GM19240 (cell line): ENCODE measurements at regions not wholly inside any gene's neighbourhood (a gene's known extent, or its start where the extent isn't known, plus 50 kb on each side); places are given as distances from the start of the nearest gene placed in this dataset.

Experiments used
- DNase-seq: peaks from one replicate; pipeline ENCODE4 v3.0.0; 2011; ENCODE audit warnings: low spot score; ENCODE audit not compliant: insufficient read length

DNA sequence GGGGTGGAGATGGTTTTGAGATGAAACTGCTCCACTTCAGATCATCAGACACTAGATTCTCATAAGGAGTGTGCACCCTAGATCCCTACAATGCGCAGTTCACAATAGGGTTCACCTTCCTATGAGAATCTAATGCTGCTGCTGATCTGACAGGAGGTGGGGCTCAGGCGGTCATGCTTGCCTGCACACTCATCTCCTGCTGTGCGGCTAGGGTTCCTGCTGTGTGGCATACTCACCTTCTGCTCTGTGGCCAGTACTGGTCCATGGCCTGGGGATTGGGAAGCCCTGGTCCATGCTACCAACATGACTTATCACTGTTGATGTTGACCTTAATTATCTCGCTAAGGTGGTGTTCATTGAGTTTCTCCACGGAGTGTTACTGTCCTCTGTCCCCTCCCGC is 144.5 kb downstream of the NAV1 start:
- no peak for DNase-seq

DNA sequence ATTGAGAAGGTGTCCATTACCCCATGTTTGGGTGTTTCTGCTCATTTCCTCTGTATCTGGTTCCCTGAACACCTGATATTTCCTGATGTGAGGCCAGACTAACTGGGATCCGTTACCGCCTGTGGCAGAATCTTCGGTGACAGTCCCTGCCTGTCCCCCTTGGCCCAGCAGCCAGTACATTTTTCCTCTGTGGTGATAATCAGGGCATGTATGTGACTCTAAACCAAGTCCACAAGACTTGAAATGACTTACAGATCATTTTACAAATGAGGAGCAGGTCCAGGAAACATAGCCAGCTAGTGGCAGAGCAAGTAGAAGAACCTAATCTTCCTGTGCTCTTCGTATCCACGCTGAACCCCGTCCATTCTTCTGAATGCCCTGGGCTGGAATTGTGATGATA is 143.5 kb upstream of the IPO9 start:
- DNase-seq = no peak

DNA sequence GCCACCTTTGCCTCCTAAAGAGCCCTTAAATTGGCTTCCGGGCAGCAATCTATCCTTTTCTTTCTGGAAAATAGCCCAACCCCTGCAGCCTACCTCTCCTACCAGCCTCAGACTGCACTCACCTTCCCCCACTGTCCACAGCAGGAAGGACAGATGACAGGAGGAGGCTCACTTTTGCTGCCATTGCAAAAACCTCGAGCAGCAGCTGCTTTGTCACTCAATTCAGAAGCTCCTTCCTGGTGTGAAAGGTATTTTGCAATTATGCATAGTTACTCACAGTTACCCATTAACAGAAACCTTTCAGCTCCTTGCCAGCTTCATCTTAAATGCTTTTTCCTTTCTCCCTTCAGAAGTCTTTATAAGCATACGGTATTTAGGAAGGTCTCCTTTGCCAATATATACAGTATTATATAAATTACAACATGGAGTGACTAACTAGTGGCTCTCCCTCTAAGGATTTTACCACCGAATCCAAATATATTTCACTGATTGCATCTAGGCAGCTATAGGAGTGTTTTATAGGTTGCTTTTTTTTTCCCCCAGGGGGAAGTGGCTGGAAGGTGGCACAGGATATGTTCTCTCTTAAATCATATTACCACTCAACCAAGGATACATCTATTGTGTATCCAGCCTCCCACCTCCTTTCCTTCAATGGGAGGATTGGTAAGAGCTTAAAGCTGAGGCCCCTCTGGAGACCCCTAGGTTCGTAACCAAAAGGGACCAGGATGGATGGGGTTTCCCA is 142.1 kb upstream of the IPO9 start:
- DNase-seq = no peak

DNA sequence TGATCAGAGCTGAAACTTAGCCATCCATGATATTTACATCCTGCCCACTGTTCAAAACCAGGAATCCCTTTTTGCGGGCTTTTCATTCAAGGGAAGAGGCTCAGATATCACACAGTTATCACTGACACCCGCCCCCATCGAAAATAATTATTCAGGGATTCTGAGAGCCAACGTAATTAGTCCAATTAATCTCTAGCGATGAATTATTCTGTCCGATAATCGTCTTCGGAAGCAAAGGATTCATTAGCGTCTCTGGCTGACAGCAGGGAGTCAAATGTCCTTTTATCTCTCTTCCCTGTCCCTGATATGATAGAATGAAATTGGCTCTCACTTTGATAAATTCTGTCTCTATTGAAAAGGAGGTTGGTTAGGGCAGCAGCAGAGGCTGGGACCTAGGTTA is 140.4 kb upstream of the IPO9 start:
- no peak for DNase-seq

DNA sequence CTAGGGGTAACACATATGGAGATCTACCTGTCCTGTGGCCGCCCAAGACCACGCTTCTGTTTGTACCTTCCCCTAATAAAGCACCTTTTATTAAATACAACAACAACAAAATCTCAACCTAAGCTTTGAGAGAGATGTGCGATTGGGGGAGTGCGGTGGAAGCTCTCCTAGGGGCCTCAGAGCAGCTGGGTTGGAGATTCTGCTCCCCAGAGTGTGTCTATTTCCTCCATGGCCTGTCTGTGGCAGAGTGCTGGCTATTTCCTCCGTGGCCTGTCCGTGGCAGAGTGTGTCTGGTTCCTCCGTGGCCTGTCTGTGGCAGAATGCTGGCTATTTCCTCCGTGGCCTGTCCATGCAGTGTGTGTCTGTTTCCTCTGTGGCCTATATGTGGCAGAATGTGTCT is 139.3 kb upstream of the IPO9 start:
- DNase-seq = no peak

DNA sequence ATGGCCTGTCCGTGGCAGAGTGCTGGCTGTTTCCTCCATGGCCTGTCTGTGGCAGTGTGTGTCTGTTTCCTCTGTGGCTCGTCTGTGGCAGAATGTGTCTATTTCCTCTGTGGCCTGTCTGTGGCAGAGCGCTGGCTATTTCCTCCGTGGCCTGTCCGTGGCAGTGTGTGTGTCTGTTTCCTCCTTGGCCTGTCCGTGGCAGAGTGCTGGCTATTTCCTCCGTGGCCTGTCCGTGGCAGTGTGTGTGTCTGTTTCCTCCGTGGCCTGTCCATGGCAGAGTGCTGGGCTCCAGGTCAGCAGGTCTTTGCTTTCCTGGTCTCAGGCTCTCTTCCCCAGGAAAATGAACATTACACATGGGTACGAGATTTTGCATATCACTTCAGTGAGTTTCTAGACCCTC is 138.4 kb upstream of the IPO9 start:
- no peak for DNase-seq

DNA sequence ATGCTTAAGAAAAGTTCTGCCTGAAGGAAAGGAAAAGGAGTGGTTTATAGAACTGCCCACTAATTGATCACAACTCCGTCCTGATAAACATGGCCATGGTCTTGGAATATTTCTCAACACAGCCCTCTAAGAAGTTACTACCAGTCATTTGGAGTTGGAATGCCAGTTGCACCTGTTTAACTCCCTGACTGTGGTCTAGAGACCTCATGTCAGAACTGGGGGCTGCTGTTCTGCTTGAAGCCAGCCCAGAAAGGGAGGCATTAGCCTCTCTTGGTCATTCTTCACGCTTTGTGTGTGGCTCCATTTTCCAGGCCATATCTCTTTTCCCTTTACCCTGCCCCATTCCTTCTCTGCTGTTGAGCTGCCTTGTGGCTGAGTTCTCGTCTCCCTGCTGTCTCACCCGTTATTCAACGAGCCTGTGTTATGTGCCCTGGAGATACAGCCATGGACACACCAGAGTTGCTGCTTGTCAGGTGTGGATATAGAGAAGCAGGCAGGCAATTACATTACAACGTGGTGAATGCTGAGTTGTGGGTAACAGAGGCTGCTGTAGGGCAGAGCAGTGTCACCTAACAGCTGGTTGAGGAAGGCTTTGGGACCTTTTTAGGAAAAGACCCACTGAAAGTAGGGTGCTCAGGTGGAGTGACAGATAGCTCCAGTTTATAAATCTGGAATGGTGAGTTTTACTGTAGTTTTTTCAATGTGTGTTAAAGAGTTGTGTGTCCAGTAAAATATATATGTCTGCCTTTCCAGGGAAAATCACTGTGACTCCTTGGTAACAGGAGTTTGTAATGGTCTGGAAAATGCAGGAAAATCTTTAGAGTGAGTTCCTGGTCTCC is 137.0 kb upstream of the IPO9 start:
- DNase-seq = no peak

DNA sequence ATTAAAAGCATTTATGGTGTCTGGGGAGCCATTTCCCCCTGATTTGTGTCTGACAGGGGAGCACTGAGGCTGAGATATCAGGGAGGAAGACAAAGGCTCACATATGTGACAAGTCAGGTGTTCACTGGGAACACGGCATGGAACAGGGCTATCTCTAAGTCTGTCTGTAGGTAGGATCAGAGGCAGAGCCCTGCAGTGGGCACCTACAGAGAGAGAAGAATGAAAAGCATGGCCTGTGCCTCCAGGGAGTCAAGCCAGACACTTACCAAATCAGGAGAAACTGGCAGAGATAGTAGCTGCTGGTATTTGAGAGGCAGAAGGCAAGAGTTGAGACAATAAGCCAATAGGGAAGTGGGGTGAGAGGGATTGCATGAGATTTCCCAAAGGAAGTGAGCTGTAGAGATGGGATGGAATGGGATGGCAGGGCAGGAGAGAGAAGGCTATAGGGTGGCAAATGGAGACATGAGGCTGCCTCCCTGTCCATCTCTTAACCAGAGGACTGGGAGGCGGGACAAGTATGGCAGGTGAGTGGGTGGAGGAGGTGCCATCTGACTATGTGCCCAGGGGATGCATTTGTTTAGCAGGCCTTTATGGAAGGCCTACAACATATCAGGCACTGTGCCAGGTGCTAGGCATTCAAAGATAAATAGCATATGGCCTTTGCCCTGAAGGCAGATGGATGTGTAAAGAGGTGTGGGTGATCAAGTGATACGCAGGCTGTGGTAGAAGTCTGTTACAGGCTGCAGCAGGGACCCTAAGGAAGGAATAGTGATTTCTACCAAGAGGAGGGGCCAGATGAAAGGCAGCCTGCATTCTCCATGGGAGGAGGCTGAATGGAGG is 136.2 kb upstream of the IPO9 start:
- DNase-seq = no peak

DNA sequence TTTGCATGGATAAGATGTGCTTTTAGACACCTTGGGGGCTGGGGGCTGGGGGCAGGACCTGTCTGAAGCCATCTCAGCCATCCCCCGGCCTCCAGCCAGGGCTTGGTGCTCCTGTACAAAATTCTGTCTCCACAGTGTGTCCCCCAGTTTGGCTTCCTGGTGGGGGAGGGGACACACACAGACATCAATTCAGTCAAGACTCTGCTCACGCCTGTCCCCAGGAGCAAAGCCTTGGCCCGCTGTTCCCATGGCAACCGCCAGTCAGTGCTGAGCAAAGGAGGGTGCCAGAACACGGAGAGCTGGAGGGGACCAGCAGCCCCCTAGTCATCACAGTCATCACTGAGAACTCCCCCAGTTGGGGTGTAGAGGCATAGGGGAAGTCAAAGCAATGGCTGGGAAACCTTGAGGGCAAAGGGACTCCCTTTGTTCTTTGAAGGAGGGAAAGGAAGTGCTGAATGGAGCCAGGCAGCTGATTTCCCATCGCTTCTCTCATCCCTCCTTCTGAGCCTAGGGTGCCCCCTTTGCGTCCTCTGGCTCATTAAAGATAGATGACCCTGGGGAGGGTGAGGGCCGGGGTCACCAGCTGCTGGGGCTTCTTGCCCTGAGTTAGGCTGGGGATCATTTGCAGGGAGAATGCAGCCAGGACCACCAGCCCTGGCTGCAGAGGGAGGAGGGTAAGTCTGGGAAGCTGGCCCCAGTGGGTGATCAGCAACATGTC is 134.9 kb upstream of the IPO9 start:
- no peak for DNase-seq

DNA sequence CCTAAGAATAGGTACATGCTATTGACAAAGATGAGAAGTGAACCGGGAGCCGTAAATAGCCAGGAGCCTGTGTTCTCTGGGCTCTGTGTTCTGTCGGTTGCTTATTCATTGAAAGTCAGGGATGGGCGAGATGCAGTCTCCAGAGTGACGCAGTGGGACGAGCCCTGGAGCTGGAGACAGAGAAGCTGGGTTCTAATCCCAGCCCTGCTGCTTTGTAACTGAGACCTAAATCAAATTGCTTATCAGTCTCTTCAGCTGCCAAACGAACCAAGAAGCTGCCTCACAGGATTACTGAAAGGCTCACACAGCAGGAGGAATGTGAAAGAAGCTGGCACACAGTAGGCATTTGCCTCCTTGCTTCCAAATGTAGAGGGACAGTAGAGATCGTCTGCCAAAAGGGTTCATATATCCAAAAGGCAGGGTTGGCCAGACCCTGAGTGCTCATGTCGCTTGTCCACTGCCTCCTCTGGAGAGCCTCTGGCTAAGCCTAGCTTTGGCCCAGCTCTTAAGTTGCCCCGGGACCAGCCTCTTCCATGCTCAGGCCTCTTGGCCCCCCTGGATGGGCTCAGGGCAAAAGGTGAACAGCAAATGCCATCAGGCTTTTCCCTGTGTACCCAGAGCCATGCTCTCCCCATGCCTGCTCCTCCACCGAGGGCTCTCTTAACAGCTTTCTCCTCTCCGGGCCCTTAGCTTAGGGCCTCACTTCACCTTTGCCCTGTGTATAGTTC is 134.2 kb upstream of the IPO9 start:
- no peak for DNase-seq

DNA sequence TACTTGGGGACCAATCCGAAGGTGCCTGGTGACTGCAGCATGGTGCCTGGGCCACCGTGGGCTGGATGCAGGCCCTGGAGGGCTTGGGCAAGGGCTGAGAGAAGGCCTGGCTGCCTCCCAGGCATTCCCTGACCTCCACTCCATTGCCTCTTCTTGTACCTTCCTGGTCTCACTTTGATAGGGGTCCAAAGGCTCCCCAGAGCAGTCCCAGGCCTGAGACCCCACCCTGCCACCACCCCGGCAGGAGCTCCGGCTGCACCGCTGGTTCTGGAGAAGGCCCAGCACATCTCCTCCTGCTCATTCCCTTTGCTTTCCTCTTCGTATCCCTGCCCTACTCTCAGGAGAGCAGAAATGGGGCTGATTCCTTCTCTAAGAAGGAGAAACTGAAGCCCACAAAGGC is 133.3 kb upstream of the IPO9 start:
- DNase-seq = no peak

DNA sequence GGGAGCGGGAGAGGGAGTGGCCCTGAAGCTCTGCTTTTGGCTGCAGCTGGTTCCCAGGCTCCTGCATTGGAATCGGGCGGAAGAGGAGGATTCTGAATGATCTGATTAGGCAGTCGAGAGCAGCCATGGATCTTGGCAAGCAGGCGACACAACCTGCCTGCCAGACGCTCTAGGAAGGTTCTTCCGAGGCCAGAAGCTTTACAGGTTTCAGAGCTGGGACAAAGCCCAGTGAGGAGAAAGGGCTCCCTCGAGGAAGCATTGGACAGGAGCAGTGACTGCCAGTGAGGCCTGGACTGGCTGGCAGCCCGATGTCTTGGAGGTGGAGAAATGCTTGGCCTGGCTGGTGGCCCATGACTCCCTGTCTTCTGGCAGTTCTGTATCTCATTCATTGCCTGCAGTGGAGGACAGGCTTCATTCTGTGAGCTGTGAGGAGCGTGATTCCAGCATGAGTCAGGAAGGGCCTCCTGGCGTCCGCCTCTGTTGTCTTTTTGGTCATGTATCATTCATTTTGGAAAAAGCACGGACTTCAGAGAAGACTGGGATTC is 132.7 kb upstream of the IPO9 start:
- DNase-seq = no peak

DNA sequence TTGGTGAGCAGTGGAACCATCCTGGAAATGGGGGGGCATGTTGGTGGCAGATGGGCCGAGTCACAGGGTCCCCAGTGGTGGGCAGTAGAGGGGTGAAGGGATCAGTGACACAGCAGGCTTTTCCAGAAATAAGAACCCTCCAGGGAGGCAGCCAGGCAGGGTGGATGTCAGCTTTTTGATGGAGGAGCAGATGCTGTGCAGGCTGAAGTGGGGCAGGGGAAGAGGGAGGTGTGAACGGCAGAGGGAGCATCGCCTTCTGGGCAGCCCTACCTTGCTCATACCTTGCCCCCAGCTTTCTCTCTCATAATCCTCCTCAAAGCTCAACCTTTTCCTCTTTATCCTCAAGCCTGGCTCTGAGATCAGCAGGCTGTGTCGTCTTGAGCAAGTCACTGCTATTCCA is 131.8 kb upstream of the IPO9 start:
- no peak for DNase-seq

DNA sequence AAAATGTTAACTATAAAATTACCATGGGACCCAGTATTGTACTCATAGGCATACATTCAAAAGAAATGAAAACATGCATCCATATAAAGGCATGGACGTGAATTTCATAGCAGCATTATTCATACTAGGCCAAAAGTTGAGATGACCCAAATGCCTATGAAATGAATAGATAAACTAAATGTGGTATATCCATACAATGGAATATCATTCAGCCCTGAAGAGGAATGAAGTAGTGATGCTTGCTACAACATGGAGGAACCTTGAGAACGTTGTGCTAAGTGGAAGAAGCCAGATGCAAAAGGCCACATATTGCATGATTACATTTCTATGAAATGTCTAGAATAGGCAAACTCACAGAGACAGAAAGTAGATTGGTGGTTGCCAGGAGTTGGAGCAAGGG is 127.1 kb upstream of the IPO9 start:
- no peak for DNase-seq

DNA sequence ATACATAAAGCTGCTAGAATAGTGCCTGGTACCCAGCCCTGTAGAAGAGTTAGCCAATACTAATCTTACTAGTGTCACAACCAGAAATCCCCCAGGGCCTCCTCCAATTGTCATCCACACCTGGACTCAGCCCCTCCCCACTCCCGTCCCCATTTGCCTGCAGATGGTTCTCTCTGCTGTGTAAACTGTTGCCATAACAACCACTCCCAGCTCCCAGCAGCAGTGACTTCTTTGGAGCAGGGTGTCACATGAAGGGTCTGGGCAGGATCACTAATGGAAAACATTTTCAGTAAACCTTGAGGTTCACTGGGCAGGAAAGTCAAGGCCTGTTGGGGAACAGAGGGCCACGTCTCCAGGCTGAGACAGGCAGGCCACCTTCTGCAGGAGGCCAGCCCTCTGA is 126.0 kb upstream of the IPO9 start:
- DNase-seq = no peak

DNA sequence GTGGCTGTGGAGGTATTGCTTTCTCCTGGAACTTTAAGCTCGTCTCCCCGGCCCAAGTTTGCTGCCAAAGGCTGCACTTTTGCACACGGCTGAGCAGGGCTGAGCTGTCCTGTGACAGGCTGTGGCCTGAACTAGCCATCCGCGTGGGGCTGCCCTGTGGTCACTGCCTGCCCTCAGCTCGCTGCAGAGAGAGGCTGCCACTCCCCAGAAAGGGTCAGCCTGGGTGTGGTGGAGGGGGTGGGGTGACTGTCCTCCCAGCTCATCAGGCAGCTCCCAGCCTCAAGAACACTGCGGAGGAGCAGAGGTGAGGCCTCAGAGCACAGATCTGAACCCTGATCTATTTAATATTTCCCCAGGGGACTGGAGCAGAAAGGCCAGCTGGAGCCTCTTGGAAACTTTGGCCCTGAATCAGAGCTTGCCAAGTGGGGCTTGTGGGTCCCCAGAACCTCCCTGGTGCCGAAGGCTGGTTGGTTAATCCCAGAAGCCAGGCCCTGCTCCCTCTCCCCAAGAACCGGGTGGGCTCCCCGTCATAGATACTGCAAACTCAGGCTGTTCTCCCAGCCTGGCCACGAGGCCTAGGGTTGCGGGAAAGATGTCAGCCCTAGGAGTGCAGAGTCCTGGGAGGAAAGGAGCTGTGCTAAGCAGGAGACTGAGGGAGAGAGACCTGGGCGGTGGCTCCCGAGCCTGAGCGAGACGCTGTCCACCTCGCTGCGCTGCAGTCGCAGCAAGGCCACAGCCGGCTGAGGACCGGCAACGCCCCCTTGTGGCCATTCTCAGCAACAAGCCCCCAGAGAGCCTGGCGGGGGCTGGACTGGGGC is 125.1 kb upstream of the IPO9 start:
- peak; percentile 58 for DNase-seq

DNA sequence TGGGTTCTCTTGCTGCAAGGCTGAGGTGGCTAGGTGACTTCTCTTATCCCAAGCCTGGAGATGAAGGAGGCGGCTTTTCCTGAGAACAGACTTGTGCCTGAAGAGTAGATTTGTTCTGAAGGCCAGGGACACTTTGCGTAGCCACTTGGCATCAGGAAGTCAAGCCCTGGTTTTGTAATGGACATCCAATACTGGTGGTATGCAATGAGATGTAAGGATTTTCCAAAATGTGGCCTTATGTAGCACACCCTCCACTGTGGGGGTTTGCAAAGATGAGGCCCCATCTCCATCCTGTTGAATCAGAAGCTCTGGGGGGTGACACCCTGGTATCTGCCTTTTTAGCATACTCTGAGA is 124.5 kb upstream of the IPO9 start:
- DNase-seq = no peak

DNA sequence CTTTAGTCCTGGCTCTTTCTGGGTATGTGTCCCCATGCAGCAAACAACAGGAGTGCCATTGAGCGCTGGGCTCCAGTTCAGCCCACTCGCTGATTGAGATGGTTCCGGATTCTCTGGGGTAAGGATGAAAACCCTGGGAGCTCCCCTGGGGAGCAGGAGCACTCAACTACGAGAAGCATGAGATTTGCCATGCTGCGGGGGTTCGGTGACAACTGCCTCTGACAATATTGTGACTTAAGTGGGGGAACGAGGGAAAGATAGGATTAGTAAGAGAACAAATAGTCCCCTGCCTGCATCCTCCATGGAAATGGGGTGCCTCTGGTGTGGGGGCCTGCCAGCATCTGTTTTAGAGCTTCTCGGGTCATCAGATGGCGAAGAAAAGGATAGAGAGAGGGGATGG is 123.6 kb upstream of the IPO9 start:
- DNase-seq = no peak

DNA sequence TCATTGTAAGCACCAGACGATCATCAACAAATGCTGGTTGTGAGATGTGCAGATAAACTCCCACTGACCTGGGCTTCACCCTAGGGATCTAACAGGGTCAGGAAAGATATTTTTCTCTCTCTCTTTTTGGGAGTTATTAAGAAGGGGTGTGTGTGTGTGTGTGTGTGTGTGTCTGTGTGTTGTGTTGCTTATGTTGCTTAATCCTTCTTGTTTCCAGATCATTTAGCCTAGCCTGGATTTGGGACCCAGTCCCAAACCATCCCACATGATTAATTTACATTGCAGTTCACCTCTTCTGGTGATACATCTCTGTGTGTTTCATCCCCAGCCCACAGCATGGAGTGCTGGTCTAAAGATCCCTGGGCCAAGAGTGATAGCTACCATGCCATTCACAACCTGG is 122.8 kb upstream of the IPO9 start:
- no peak for DNase-seq

DNA sequence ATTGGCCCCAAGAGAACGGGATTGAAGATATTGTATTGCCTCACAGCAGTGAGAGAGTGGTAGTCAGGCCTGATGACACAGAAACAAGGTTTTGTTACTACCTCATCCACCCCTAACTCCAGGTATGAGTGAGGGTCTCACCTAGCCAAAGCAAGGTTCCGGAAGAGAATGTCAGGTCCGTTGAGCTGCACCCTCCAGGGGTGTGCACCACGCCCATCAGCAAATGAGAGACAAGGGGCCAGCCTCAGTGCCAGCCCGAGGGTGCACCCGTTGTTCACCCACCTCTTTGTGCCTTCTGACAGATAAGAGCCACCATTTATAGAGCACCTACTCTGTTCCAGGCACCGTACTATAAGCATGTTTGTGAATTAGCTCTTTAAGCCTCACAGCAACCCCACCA is 121.9 kb upstream of the IPO9 start:
- DNase-seq = no peak
